Heart right ventricle (tissue), 16 donors: ENCODE measurements at regions not wholly inside any gene's neighbourhood (a gene's known extent, or its start where the extent isn't known, plus 50 kb on each side); places are given as distances from the start of the nearest gene placed in this dataset.

Source experiments
- ATAC-seq, 8 donors: fragments of 200-7000 bp; cut with Tn5 transposase; one replicate each; pipeline ENCODE4 v1.9.1; 2020; ENCODE audit warnings: mild to moderate bottlenecking in 8 of 8, moderate library complexity in 8 of 8, moderate number of reproducible peaks in 1 of 8
- DNase-seq, 2 donors: peaks; one replicate each; pipeline ENCODE4 v3.0.0-alpha.2; 2020
- H3K27ac ChIP-seq, 10 donors: fragments of 200-600 bp; sonication (generic) in 2 of 10; one replicate each; pipeline versions ENCODE4 v1.5.0 to v1.8.0; 2020 to 2022; ENCODE audit warnings: mild to moderate bottlenecking in 3 of 10
- H3K27me3 ChIP-seq, 7 donors: fragments of 200-600 bp; one replicate each; pipeline ENCODE4 v1.8.0; 2021 to 2022; ENCODE audit warnings: mild to moderate bottlenecking in 2 of 7
- H3K36me3 ChIP-seq, 9 donors: fragments of 200-600 bp; sonication (generic) in 1 of 9; one replicate each; pipeline versions ENCODE4 v1.5.0 to v1.8.0; 2020 to 2022; ENCODE audit warnings: mild to moderate bottlenecking in 2 of 9
- H3K4me1 ChIP-seq, 9 donors: fragments of 200-600 bp; sonication (generic) in 1 of 9; one replicate each; pipeline versions ENCODE4 v1.5.0 to v1.8.0; 2020 to 2022; ENCODE audit warnings: mild to moderate bottlenecking in 4 of 9
- H3K4me3 ChIP-seq, 10 donors: fragments of 200-600 bp; sonication (generic) in 2 of 10; one replicate each; pipeline versions ENCODE4 v1.5.0 to v1.8.0; 2020 to 2022; ENCODE audit warnings: mild to moderate bottlenecking in 7 of 10, moderate library complexity in 2 of 10
- H3K9me3 ChIP-seq, 11 donors: fragments of 200-600 bp in 10 of 11; sonication (generic) in 2 of 11; one replicate each; pipeline versions ENCODE4 v1.5.0 to v1.8.0; 2013 to 2022; ENCODE audit warnings: mild to moderate bottlenecking in 2 of 11, control low read depth in 1 of 11, moderate library complexity in 1 of 11
- CTCF ChIP-seq, 9 donors: fragments of 200-600 bp; sonication (generic) in 2 of 9; IDR thresholded peaks; one replicate each; pipeline versions ENCODE4 v1.5.0 to v1.8.0; 2021 to 2022; ENCODE audit warnings: antibody characterized with exemption in 9 of 9, mild to moderate bottlenecking in 5 of 9, moderate library complexity in 1 of 9
- WGBS, 2 donors: extraction: QIAGEN DNeasy Blood & Tissue Kit; methylation state at CpG; one replicate each; pipeline ENCODE4 v1.1.7; 2013; ENCODE audit warnings: inconsistent platforms in 1 of 2; 5-methylcytosine and 5-hydroxymethylcytosine counted together
- intact Hi-C, 10 donors: fragments of 100-400 bp; cut with DNase I; formaldehyde crosslinking; loops; one replicate each; pipeline versions ENCODE4 v1.11.1 to v1.14.2; 2022
- donor health status: Arrhythmogenic right ventricular cardiomyopathy.
- donor health status: ischemic (EF 13 %, LVEDD 7.1; RV severe dilation, severe dysfunction).
- donor health status: healthy with polysubstance abuse.
- donor health status: DM: no; HTN: yes; CAD: no.
- donor health status: DM: no; HTN: no; CAD: no.
- donor health status: ischemic (EF 25% LVEDD 6.9; RV normal size, moderate dysfunction).
- donor health status: ischemic (EF 25% LVEDD 5.7; RV mildly dilated, moderate dysfunction).
- donor health status: healthy.
- donor health status: DM: yes; HTN: yes; CAD: no.
- donor health status: Ischemic cardiomyopathy.
- donor health status: ischemic (EF 35%, LVEDD 5.7; RV mildly dilated, moderate dysfunction).
- donor health status: nonischemic (EF 11% LVEDD 7.7; RV severe dilation, severe dysfunction).
- donor health status: DM: yes; HTN: yes; CAD: no.
- donor health status: PGD.
- donor health status: ischemic (EF 29% LVEDD 5.4; RV normal size, mild dysfunction).
- donor health status: nonischemic (EF 23%, LVEDD 6.1; RV moderate dilation, normal function).

GRCh38 chr17:5793899-5794298 lies 209.6 kb upstream of the NLRP1 start:
- H3K4me3 ChIP-seq: no peak overlapping the region
- peaks cover 0 to 65% (median 30%) of the 10 kb centered on the region in 7 donors for H3K27me3 ChIP-seq
- no peak overlapping the region for H3K27ac ChIP-seq
- H3K4me1 ChIP-seq: no peaks in the 10 kb centered on the region
- peaks cover 0 to 10% (median 0%) of the 10 kb centered on the region in 11 donors for H3K9me3 ChIP-seq
- no peaks in the 10 kb centered on the region for H3K36me3 ChIP-seq
- intact Hi-C loops: no loop called here
- WGBS, 2 donors: 20 to 27% methylated on average over 2 of the region's 2 CpGs
- peak in 2 of 9 donors; percentile 4 to 5 for TF ChIP-seq CTCF (IDR thresholded peaks at IDR 0.05)
- DNase-seq: no peak
- ATAC-seq: no peak

GRCh38 chr17:5794385-5794784 lies 210.1 kb upstream of the NLRP1 start:
- no peaks in the 10 kb centered on the region for H3K4me1 ChIP-seq
- ATAC-seq (no peak), DNase-seq (no peak)
- 93 to 94% methylated on average over 7 of the region's 7 CpGs for whole genome bisulfite sequencing, 2 donors
- peaks cover 0 to 65% (median 30%) of the 10 kb centered on the region in 7 donors for H3K27me3 ChIP-seq
- no peak overlapping the region for H3K4me3 ChIP-seq
- intact Hi-C loops: no loop called here
- peaks cover 0 to 10% (median 0%) of the 10 kb centered on the region in 11 donors for H3K9me3 ChIP-seq
- H3K36me3 ChIP-seq: no peaks in the 10 kb centered on the region
- TF ChIP-seq CTCF (IDR thresholded peaks at IDR 0.05): no peak
- H3K27ac ChIP-seq: no peak overlapping the region

GRCh38 chr17:5794881-5795506 lies 210.7 kb upstream of the NLRP1 start:
- no peak overlapping the region for H3K27ac ChIP-seq
- H3K4me1 ChIP-seq: no peaks in the 10 kb centered on the region
- no peak overlapping the region for H3K4me3 ChIP-seq
- intact Hi-C loops: no loop called here
- TF ChIP-seq CTCF (IDR thresholded peaks at IDR 0.05): no peak
- ATAC-seq (no peak), DNase-seq (no peak)
- peaks cover 0 to 64% (median 28%) of the 10 kb centered on the region in 7 donors for H3K27me3 ChIP-seq
- H3K36me3 ChIP-seq: no peaks in the 10 kb centered on the region
- 80 to 81% methylated on average over 6 of the region's 6 CpGs for WGBS, 2 donors
- peaks cover 0 to 10% (median 0%) of the 10 kb centered on the region in 11 donors for H3K9me3 ChIP-seq

- Histone ChIP-seq H3K4me1 (no peaks in the 10 kb centered on the region), H3K9me3 (peaks cover 0 to 9% (median 0%) of the 10 kb centered on the region in 11 donors), H3K27ac (no peak overlapping the region), H3K4me3 (no peak overlapping the region), H3K27me3 (peaks cover 0 to 58% (median 40%) of the 10 kb centered on the region in 7 donors), H3K36me3 (no peaks in the 10 kb centered on the region)
- WGBS, 2 donors: 29 to 31% methylated on average over 12 of the region's 12 CpGs
- DNase-seq (no peak), ATAC-seq (no peak)
- intact Hi-C loops: no loop called here
- TF ChIP-seq CTCF (IDR thresholded peaks at IDR 0.05): no peak
These were observed 213.2 kb upstream of the NLRP1 start for GRCh38 chr17:5797447-5798050.
